H1 (cell line): ENCODE measurements at regions not wholly inside any gene's neighbourhood (a gene's known extent, or its start where the extent isn't known, plus 50 kb on each side); places are given as distances from the start of the nearest gene placed in this dataset.

Experiments used
- CTCF ChIP-seq, 3 experiments: IDR thresholded peaks; 1 replicate in 2 of 3; 2 replicates in 1 of 3; pipeline versions ENCODE4 v1.5.1 to v1.6.1; 2011; ENCODE audit warnings: low read length in 3 of 3, mild to moderate bottlenecking in 3 of 3, inconsistent platforms in 2 of 3, low read depth in 1 of 3, moderate library complexity in 1 of 3; ENCODE audit not compliant: insufficient read depth in 1 of 3; ENCODE audit errors: control extremely low read depth in 1 of 3
- FOSL1 ChIP-seq: IDR thresholded peaks from 2 replicates; pipeline ENCODE4 v1.6.1; 2011; ENCODE audit warnings: mild to moderate bottlenecking, low read depth, low read length, moderate library complexity; ENCODE audit not compliant: insufficient read depth
- POLR2AphosphoS5 ChIP-seq: IDR thresholded peaks from 2 replicates; pipeline ENCODE4 v1.6.1; 2011; ENCODE audit warnings: low read depth, low read length
- SIN3A ChIP-seq, 2 experiments: IDR thresholded peaks in 1 of 2; conservative IDR thresholded peaks in 1 of 2; 2 replicates each; pipeline ENCODE4 v1.6.1; 2011 to 2012; ENCODE audit warnings: low read length in 2 of 2, improper control_type of control experiment in 1 of 2, low read depth in 1 of 2, mild to moderate bottlenecking in 1 of 2
- TCF12 ChIP-seq: IDR thresholded peaks from 2 replicates; pipeline ENCODE4 v1.6.1; 2011; ENCODE audit warnings: low read depth, mild to moderate bottlenecking, low read length

GRCh38 chr16:80151722-80152111 is 389.1 kb upstream of the DYNLRB2 start (continued):
- TF ChIP-seq SIN3A (conservative IDR thresholded peaks at IDR 0.05 in 1 of 2, IDR thresholded peaks at IDR 0.05 in 1 of 2; ENCODE audit: low read depth in 1 of 2, low read length in 2 of 2) (no peak), TCF12 (no peak), CTCF (IDR thresholded peaks at IDR 0.05; ENCODE audit: control extremely low read depth in 1 of 3, insufficient read depth in 1 of 3, low read depth in 1 of 3, low read length in 3 of 3) (no peak), POLR2AphosphoS5 (no peak), FOSL1 (no peak)
